Activated CD8-positive, alpha-beta memory T cell treated with anti-CD3 and anti-CD28 coated beads, Interleukin-2, amount 50 U/mL, for 48 hours (primary cell): ENCODE measurements at regions not wholly inside any gene's neighbourhood (a gene's known extent, or its start where the extent isn't known, plus 50 kb on each side); places are given as distances from the start of the nearest gene placed in this dataset.
"Not testable (repeated sequence)": the region's sequence is repeated elsewhere in the genome, so short reads cannot be mapped to it uniquely, and the experiment has no call there.

ENCODE experiments used
- DNase-seq: peaks from one replicate; pipeline ENCODE4 v3.0.0-alpha.2; 2020

GRCh38 chr1:60703155-60703554 lies 379.2 kb upstream of the NFIA start:
- no peak for DNase-seq

GRCh38 chr1:60699325-60699724 lies 383.0 kb upstream of the NFIA start:
- no peak for DNase-seq

GRCh38 chr1:60697204-60697994 lies 385.0 kb upstream of the NFIA start:
- no peak for DNase-seq

- DNase-seq: no peak
These were observed 385.8 kb upstream of the NFIA start for GRCh38 chr1:60696512-60696911.

- DNase-seq: no peak
These were observed 386.6 kb upstream of the NFIA start for GRCh38 chr1:60695716-60696171.

GRCh38 chr1:60694980-60695379 lies 387.4 kb upstream of the NFIA start:
- no peak for DNase-seq

GRCh38 chr1:60692031-60692430 lies 390.3 kb upstream of the NFIA start:
- DNase-seq: no peak

- not testable (repeated sequence) for DNase-seq
These were observed 394.1 kb upstream of the NFIA start for GRCh38 chr1:60688221-60688620.

- DNase-seq: no peak
These were observed 401.1 kb upstream of the NFIA start for GRCh38 chr1:60681095-60681860.

GRCh38 chr1:60679524-60680375 lies 402.6 kb upstream of the NFIA start:
- no peak for DNase-seq

- no peak for DNase-seq
These were observed 403.6 kb upstream of the NFIA start for GRCh38 chr1:60678802-60679201.

- DNase-seq: no peak
These were observed 404.0 kb upstream of the NFIA start for GRCh38 chr1:60678391-60678790.

- DNase-seq: no peak
These were observed 409.9 kb upstream of the NFIA start for GRCh38 chr1:60672449-60672848.

GRCh38 chr1:60670302-60670701 lies 412.1 kb upstream of the NFIA start:
- DNase-seq: no peak

- no peak for DNase-seq
These were observed 413.8 kb upstream of the NFIA start for GRCh38 chr1:60668585-60668984.

- DNase-seq: no peak
These were observed 417.1 kb upstream of the NFIA start for GRCh38 chr1:60665311-60665710.

GRCh38 chr1:60664086-60664625 lies 418.2 kb upstream of the NFIA start:
- DNase-seq: no peak

- DNase-seq: no peak
These were observed 419.8 kb upstream of the NFIA start for GRCh38 chr1:60662486-60663044.

GRCh38 chr1:60657926-60658325 lies 424.4 kb upstream of the NFIA start:
- no peak for DNase-seq

GRCh38 chr1:60655679-60656355 lies 426.5 kb upstream of the NFIA start:
- DNase-seq: no peak

GRCh38 chr1:60640033-60640551 lies 442.3 kb upstream of the NFIA start:
- not testable (repeated sequence) for DNase-seq

GRCh38 chr1:60639287-60639686 lies 443.1 kb upstream of the NFIA start:
- DNase-seq: no peak
